Breast epithelium (tissue), 4 donors: ENCODE measurements at regions not wholly inside any gene's neighbourhood (a gene's known extent, or its start where the extent isn't known, plus 50 kb on each side); places are given as distances from the start of the nearest gene placed in this dataset.
A peak's percentile ranks its signal among the peaks of the same experiment; 100 is the strongest.

Experiments used
- DNase-seq, 2 donors: peaks; one replicate each; pipeline ENCODE4 v3.0.0-alpha.2; 2019; ENCODE audit warnings: low spot score in 2 of 2
- H3K27ac ChIP-seq, 2 donors: fragments of 200-600 bp; sonication (generic) in 1 of 2; one replicate each; pipeline ENCODE4 v1.5.1; 2016 to 2019; ENCODE audit warnings: mild to moderate bottlenecking in 1 of 2
- H3K27me3 ChIP-seq, 2 donors: fragments of 200-600 bp; sonication (generic) in 1 of 2; one replicate each; pipeline versions ENCODE4 v1.5.1 to v1.6.0; 2017 to 2019; ENCODE audit warnings: control low read depth in 1 of 2, mild to moderate bottlenecking in 1 of 2
- H3K36me3 ChIP-seq: fragments of 200-600 bp; one replicate; pipeline ENCODE4 v1.5.1; 2019
- H3K4me1 ChIP-seq, 2 donors: fragments of 200-600 bp; sonication (generic); one replicate each; pipeline ENCODE4 v1.5.1; 2016 to 2019; ENCODE audit warnings: control low read depth in 1 of 2
- H3K4me3 ChIP-seq, 3 donors: fragments of 200-600 bp; sonication (generic); 1 replicate in 2 of 3; 2 replicates in 1 of 3; pipeline ENCODE4 v1.5.1; 2016 to 2019; ENCODE audit warnings: mild to moderate bottlenecking in 3 of 3, moderate library complexity in 2 of 3
- H3K9me3 ChIP-seq, 2 donors: fragments of 200-600 bp; sonication (generic) in 1 of 2; one replicate each; pipeline ENCODE4 v1.5.1; 2016 to 2019; ENCODE audit warnings: control low read depth in 1 of 2
- CTCF ChIP-seq, 3 donors: fragments of 450-650 bp; IDR thresholded peaks; one replicate each; pipeline ENCODE4 v1.5.1; 2016 to 2017; ENCODE audit warnings: antibody characterized with exemption in 3 of 3, mild to moderate bottlenecking in 3 of 3, moderate library complexity in 3 of 3
- POLR2A ChIP-seq: fragments of 450-650 bp; IDR thresholded peaks from one replicate; pipeline ENCODE4 v1.6.1; 2016; ENCODE audit warnings: antibody characterized with exemption, mild to moderate bottlenecking, moderate library complexity
- POLR2AphosphoS5 ChIP-seq, 3 donors: sonication (generic); formaldehyde crosslinking; IDR thresholded peaks; one replicate each; pipeline ENCODE4 v1.6.1; 2017; ENCODE audit warnings: antibody characterized with exemption in 3 of 3
- intact Hi-C: fragments of 100-400 bp; cut with DNase I; formaldehyde crosslinking; loops from one replicate; pipeline ENCODE4 v1.15.1; 2023; ENCODE audit warnings: low total_unique reads

- Histone ChIP-seq H3K4me3 (no peak overlapping the region), H3K4me1 (no peaks in the 10 kb centered on the region), H3K27ac (no peak overlapping the region), H3K9me3 (peaks cover 9 to 11% of the 10 kb centered on the region in 2 donors), H3K36me3 (no peaks in the 10 kb centered on the region), H3K27me3 (no peaks in the 10 kb centered on the region)
- TF ChIP-seq POLR2AphosphoS5 (IDR thresholded peaks at IDR 0.05), result no peak
- no peak for TF ChIP-seq CTCF (IDR thresholded peaks at IDR 0.05)
- TF ChIP-seq POLR2A, result no peak
- intact Hi-C loops, result no loop called here
- no peak for DNase-seq
Measured at GRCh38 chr21:17195351-17195750, 317.5 kb upstream of the CXADR start.

- DNase-seq, result no peak
- no peaks in the 10 kb centered on the region for H3K4me1 ChIP-seq
- H3K9me3 ChIP-seq, result peaks cover 7 to 8% of the 10 kb centered on the region in 2 donors
- no peak overlapping the region for H3K27ac ChIP-seq
- no peak for TF ChIP-seq CTCF (IDR thresholded peaks at IDR 0.05)
- TF ChIP-seq POLR2AphosphoS5 (IDR thresholded peaks at IDR 0.05), result no peak
- TF ChIP-seq POLR2A, result no peak
- intact Hi-C loops, result no loop called here
- no peak overlapping the region for H3K4me3 ChIP-seq
- no peaks in the 10 kb centered on the region for H3K27me3 ChIP-seq
- H3K36me3 ChIP-seq, result no peaks in the 10 kb centered on the region
Measured at GRCh38 chr21:17195976-17196375, 316.9 kb upstream of the CXADR start.

- H3K36me3 ChIP-seq, result no peaks in the 10 kb centered on the region
- intact Hi-C loops, result no loop called here
- H3K4me3 ChIP-seq, result no peak overlapping the region
- peaks cover under 1 to 1% of the 10 kb centered on the region in 2 donors for H3K9me3 ChIP-seq
- H3K4me1 ChIP-seq, result no peaks in the 10 kb centered on the region
- no peak for TF ChIP-seq POLR2A
- no peak for TF ChIP-seq POLR2AphosphoS5 (IDR thresholded peaks at IDR 0.05)
- TF ChIP-seq CTCF (IDR thresholded peaks at IDR 0.05), result no peak
- DNase-seq, result no peak
- H3K27me3 ChIP-seq, result no peaks in the 10 kb centered on the region
- peak overlapping the region in 1 of 2 donors; percentile 62 for H3K27ac ChIP-seq
Measured at GRCh38 chr21:17196623-17197022, 316.2 kb upstream of the CXADR start.

- intact Hi-C loops, result no loop called here
- TF ChIP-seq POLR2A (no peak), CTCF (IDR thresholded peaks at IDR 0.05) (no peak)
- H3K4me3 ChIP-seq, result no peak overlapping the region
- no peaks in the 10 kb centered on the region for H3K9me3 ChIP-seq
- no peaks in the 10 kb centered on the region for H3K27me3 ChIP-seq
- H3K36me3 ChIP-seq, result no peaks in the 10 kb centered on the region
- DNase-seq, result no peak
- no peaks in the 10 kb centered on the region for H3K4me1 ChIP-seq
- H3K27ac ChIP-seq, result peak overlapping the region in 1 of 2 donors; percentile 43
Measured at GRCh38 chr21:17197996-17198395, 314.8 kb upstream of the CXADR start.

GRCh38 chr21:17200250-17200649 lies 312.6 kb upstream of the CXADR start:
- no peak for DNase-seq
- Histone ChIP-seq H3K36me3 (no peaks in the 10 kb centered on the region), H3K4me3 (no peak overlapping the region), H3K27me3 (no peaks in the 10 kb centered on the region), H3K4me1 (no peaks in the 10 kb centered on the region), H3K27ac (no peak overlapping the region), H3K9me3 (no peaks in the 10 kb centered on the region)
- TF ChIP-seq POLR2A, result no peak
- no peak for TF ChIP-seq POLR2AphosphoS5 (IDR thresholded peaks at IDR 0.05)
- no peak for TF ChIP-seq CTCF (IDR thresholded peaks at IDR 0.05)
- intact Hi-C loops, result no loop called here
